ENCODE measurements at regions not wholly inside any gene's neighbourhood (a gene's known extent, or its start where the extent isn't known, plus 50 kb on each side); places are given as distances from the start of the nearest gene placed in this dataset.

GRCh38 chr4:11901089-11901488 lies 472.4 kb upstream of the HS3ST1 start:
- H3K4me2 ChIP-seq (ENCODE audit: low read depth, low read length): no peak overlapping the region
- H4K20me1 ChIP-seq (ENCODE audit: insufficient read depth, low read length): no peaks in the 10 kb centered on the region
- H3F3A ChIP-seq (ENCODE audit: insufficient read depth, low read length): no peaks in the 10 kb centered on the region
- no peak overlapping the region for H2AFZ ChIP-seq (ENCODE audit: low read length)
- no peak overlapping the region for H3K4me3 ChIP-seq (ENCODE audit: low read length)
- H3K9me2 ChIP-seq (replicated peaks; ENCODE audit: insufficient read depth, low read length): no peaks in the 10 kb centered on the region
- H3K9ac ChIP-seq (ENCODE audit: low read length): no peak overlapping the region
- no peaks in the 10 kb centered on the region for H3K27me3 ChIP-seq (replicated peaks; ENCODE audit: insufficient read depth, low read length)
- no peaks in the 10 kb centered on the region for H3K79me2 ChIP-seq (ENCODE audit: low read length)
- DNase-seq: no peak
- H3K36me3 ChIP-seq (replicated peaks; ENCODE audit: insufficient read depth, low read length): no peaks in the 10 kb centered on the region
- no peaks in the 10 kb centered on the region for H3K9me3 ChIP-seq (replicated peaks; ENCODE audit: insufficient read depth, low read length)
- no peaks in the 10 kb centered on the region for H3K4me1 ChIP-seq (ENCODE audit: low read length)
- no peak for TF ChIP-seq CTCF (IDR thresholded peaks at IDR 0.05; ENCODE audit: low read length)
- no peak for TF ChIP-seq EZH2phosphoT487 (IDR thresholded peaks at IDR 0.05; ENCODE audit: low read length)
- TF ChIP-seq EZH2 (optimal IDR thresholded peaks at IDR 0.05; ENCODE audit: low read depth, low read length): no peak
- H3K27ac ChIP-seq (ENCODE audit: low read length): no peak overlapping the region

GRCh38 chr4:11900359-11900758 lies 471.7 kb upstream of the HS3ST1 start:
- Histone ChIP-seq H3K9ac (ENCODE audit: low read length) (no peak overlapping the region), H3K79me2 (ENCODE audit: low read length) (no peaks in the 10 kb centered on the region), H3K9me3 (replicated peaks; ENCODE audit: insufficient read depth, low read length) (no peaks in the 10 kb centered on the region), H3K4me3 (ENCODE audit: low read length) (no peak overlapping the region), H3K4me2 (ENCODE audit: low read depth, low read length) (no peak overlapping the region), H3K9me2 (replicated peaks; ENCODE audit: insufficient read depth, low read length) (no peaks in the 10 kb centered on the region), H3F3A (ENCODE audit: insufficient read depth, low read length) (no peaks in the 10 kb centered on the region), H3K27ac (ENCODE audit: low read length) (no peak overlapping the region), H2AFZ (ENCODE audit: low read length) (no peak overlapping the region), H4K20me1 (ENCODE audit: insufficient read depth, low read length) (no peaks in the 10 kb centered on the region), H3K4me1 (ENCODE audit: low read length) (no peaks in the 10 kb centered on the region), H3K27me3 (replicated peaks; ENCODE audit: insufficient read depth, low read length) (no peaks in the 10 kb centered on the region), H3K36me3 (replicated peaks; ENCODE audit: insufficient read depth, low read length) (no peaks in the 10 kb centered on the region)
- DNase-seq: no peak
- TF ChIP-seq CTCF (IDR thresholded peaks at IDR 0.05; ENCODE audit: low read length) (no peak), EZH2phosphoT487 (IDR thresholded peaks at IDR 0.05; ENCODE audit: low read length) (no peak), EZH2 (optimal IDR thresholded peaks at IDR 0.05; ENCODE audit: low read depth, low read length) (no peak)

GRCh38 chr4:11898796-11899195 lies 470.1 kb upstream of the HS3ST1 start:
- no peaks in the 10 kb centered on the region for H3K36me3 ChIP-seq (replicated peaks; ENCODE audit: insufficient read depth, low read length)
- no peak overlapping the region for H3K27ac ChIP-seq (ENCODE audit: low read length)
- DNase-seq: no peak
- no peaks in the 10 kb centered on the region for H3K79me2 ChIP-seq (ENCODE audit: low read length)
- no peaks in the 10 kb centered on the region for H3K9me3 ChIP-seq (replicated peaks; ENCODE audit: insufficient read depth, low read length)
- TF ChIP-seq EZH2phosphoT487 (IDR thresholded peaks at IDR 0.05; ENCODE audit: low read length) (no peak), EZH2 (optimal IDR thresholded peaks at IDR 0.05; ENCODE audit: low read depth, low read length) (no peak), CTCF (IDR thresholded peaks at IDR 0.05; ENCODE audit: low read length) (no peak)
- H3K9me2 ChIP-seq (replicated peaks; ENCODE audit: insufficient read depth, low read length): no peaks in the 10 kb centered on the region
- H3K4me2 ChIP-seq (ENCODE audit: low read depth, low read length): no peak overlapping the region
- H3K27me3 ChIP-seq (replicated peaks; ENCODE audit: insufficient read depth, low read length): no peaks in the 10 kb centered on the region
- no peak overlapping the region for H2AFZ ChIP-seq (ENCODE audit: low read length)
- no peaks in the 10 kb centered on the region for H3F3A ChIP-seq (ENCODE audit: insufficient read depth, low read length)
- H4K20me1 ChIP-seq (ENCODE audit: insufficient read depth, low read length): no peaks in the 10 kb centered on the region
- H3K4me3 ChIP-seq (ENCODE audit: low read length): no peak overlapping the region
- H3K9ac ChIP-seq (ENCODE audit: low read length): no peak overlapping the region
- no peaks in the 10 kb centered on the region for H3K4me1 ChIP-seq (ENCODE audit: low read length)
